Lung (tissue), 11 donors: ENCODE measurements at regions not wholly inside any gene's neighbourhood (a gene's known extent, or its start where the extent isn't known, plus 50 kb on each side); places are given as distances from the start of the nearest gene placed in this dataset.

Experiments used
- ATAC-seq: fragments of 200-7000 bp; cut with Tn5 transposase; one replicate; pipeline ENCODE4 v1.9.1; 2020; ENCODE audit warnings: moderate number of reproducible peaks; ENCODE audit not compliant: insufficient read depth, low FRiP score
- DNase-seq, 3 donors: peaks; one replicate each; pipeline ENCODE4 v3.0.0-alpha.2; 2013 to 2017
- H3K27ac ChIP-seq, 2 donors: one replicate each; pipeline ENCODE4 v1.5.1; 2013; ENCODE audit warnings: mild to moderate bottlenecking in 2 of 2, moderate library complexity in 2 of 2, control low read depth in 1 of 2, inconsistent platforms in 1 of 2, low read depth in 1 of 2, low read length in 1 of 2
- H3K27me3 ChIP-seq, 3 donors: one replicate each; pipeline ENCODE4 v1.5.1; 2013; ENCODE audit warnings: low read length in 2 of 3; ENCODE audit not compliant: control insufficient read depth in 3 of 3, insufficient read depth in 3 of 3
- H3K36me3 ChIP-seq, 4 donors: one replicate each; pipeline ENCODE4 v1.5.1; 2013; ENCODE audit warnings: low read length in 4 of 4, mild to moderate bottlenecking in 1 of 4, moderate library complexity in 1 of 4; ENCODE audit not compliant: control insufficient read depth in 4 of 4, insufficient read depth in 4 of 4
- H3K4me1 ChIP-seq, 5 donors: one replicate each; pipeline ENCODE4 v1.5.1; 2013; ENCODE audit warnings: low read length in 5 of 5, mild to moderate bottlenecking in 2 of 5, moderate library complexity in 1 of 5; ENCODE audit not compliant: control insufficient read depth in 5 of 5, insufficient read depth in 5 of 5
- H3K4me3 ChIP-seq: one replicate; pipeline ENCODE4 v1.5.1; 2013; ENCODE audit warnings: mild to moderate bottlenecking, control low read depth, moderate library complexity
- H3K9ac ChIP-seq, 2 donors: one replicate each; pipeline ENCODE4 v1.5.1; 2013; ENCODE audit warnings: low read length in 2 of 2, control low read depth in 1 of 2; ENCODE audit not compliant: insufficient read depth in 1 of 2
- H3K9me3 ChIP-seq, 4 donors: one replicate each; pipeline ENCODE4 v1.5.1; 2013; ENCODE audit warnings: low read length in 3 of 4, mild to moderate bottlenecking in 1 of 4, moderate library complexity in 1 of 4; ENCODE audit not compliant: control insufficient read depth in 4 of 4, insufficient read depth in 3 of 4
- CTCF ChIP-seq: IDR thresholded peaks from 2 replicates; pipeline ENCODE4 v1.5.1; 2012; ENCODE audit warnings: mild to moderate bottlenecking; ENCODE audit errors: control extremely low read depth, extremely low read depth
- WGBS, 2 donors: extraction: QIAGEN DNeasy Blood & Tissue Kit; methylation state at CpG; one replicate each; pipeline ENCODE4 v1.1.7; 2013; 5-methylcytosine and 5-hydroxymethylcytosine counted together
- donor health status: control.
- donor health status: control.
- donor health status: Bipolar disorder and iron deficiency.
- donor health status: healthy.
- donor health status: DM: yes; HTN: yes; CAD: no.

GRCh38 chr2:15804691-15805090 is 135.7 kb upstream of the MYCN start:
- Histone ChIP-seq H3K27me3 (no peaks in the 10 kb centered on the region), H3K27ac (no peak overlapping the region), H3K9me3 (no peaks in the 10 kb centered on the region), H3K4me3 (no peak overlapping the region), H3K4me1 (peaks cover 0 to 14% (median 0%) of the 10 kb centered on the region in 5 donors), H3K9ac (no peak overlapping the region), H3K36me3 (no peaks in the 10 kb centered on the region)
- DNase-seq, result no peak
- no peak for TF ChIP-seq CTCF
- WGBS, 2 donors, result 96 to 100% methylated on average over 2 of the region's 2 CpGs
- no peak for ATAC-seq

- DNase-seq (no peak), ATAC-seq (no peak)
- H3K9ac ChIP-seq, result no peak overlapping the region
- H3K27me3 ChIP-seq, result no peaks in the 10 kb centered on the region
- no peaks in the 10 kb centered on the region for H3K36me3 ChIP-seq
- H3K27ac ChIP-seq, result no peak overlapping the region
- WGBS, 2 donors, result 91 to 92% methylated on average over 2 of the region's 2 CpGs
- H3K4me1 ChIP-seq, result peaks cover 0 to 18% (median 0%) of the 10 kb centered on the region in 5 donors
- peaks cover 0 to 1% (median 0%) of the 10 kb centered on the region in 4 donors for H3K9me3 ChIP-seq
- no peak for TF ChIP-seq CTCF
- H3K4me3 ChIP-seq, result no peak overlapping the region
Observed at GRCh38 chr2:15805206-15805605, 135.1 kb upstream of the MYCN start.

GRCh38 chr2:15805772-15806171 is 134.6 kb upstream of the MYCN start:
- no peak for ATAC-seq
- 87 to 89% methylated on average over 4 of the region's 4 CpGs for WGBS, 2 donors
- no peak for TF ChIP-seq CTCF

GRCh38 chr2:15806801-15807417 is 133.4 kb upstream of the MYCN start:
- Histone ChIP-seq H3K27me3 (no peaks in the 10 kb centered on the region), H3K9ac (no peak overlapping the region), H3K4me3 (no peak overlapping the region), H3K27ac (no peak overlapping the region), H3K4me1 (peaks cover 0 to 27% (median 0%) of the 10 kb centered on the region in 5 donors), H3K36me3 (no peaks in the 10 kb centered on the region), H3K9me3 (peaks cover 0 to 2% (median 0%) of the 10 kb centered on the region in 4 donors)
- DNase-seq (no peak), ATAC-seq (no peak)
- WGBS, 2 donors, result 94 to 95% methylated on average over 9 of the region's 9 CpGs
- TF ChIP-seq CTCF, result no peak

More at GRCh38 chr2:15805772-15806171, 134.6 kb upstream of the MYCN start:
- Histone ChIP-seq H3K4me1 (peaks cover 0 to 24% (median 0%) of the 10 kb centered on the region in 5 donors), H3K36me3 (no peaks in the 10 kb centered on the region), H3K27me3 (no peaks in the 10 kb centered on the region), H3K9me3 (peaks cover 0 to 2% (median 0%) of the 10 kb centered on the region in 4 donors), H3K27ac (no peak overlapping the region), H3K9ac (no peak overlapping the region), H3K4me3 (no peak overlapping the region)
- DNase-seq, result no peak
